D721Med (cell line): ENCODE measurements at regions not wholly inside any gene's neighbourhood (a gene's known extent, or its start where the extent isn't known, plus 50 kb on each side); places are given as distances from the start of the nearest gene placed in this dataset.

Experiments used
- DNase-seq: peaks from one replicate; pipeline ENCODE4 v3.0.0; 2011; ENCODE audit warnings: low spot score; ENCODE audit not compliant: insufficient read length
- FAIRE-seq: peaks from 2 replicates; lab custom pipeline; 2011; peaks lifted over from hg19 to GRCh38; lab: Jason Lieb, UNC
- TF ChIP-seq, protein P1 (sequence below): IDR thresholded peaks from 2 replicates; pipeline ENCODE4 v1.5.1; 2012; ENCODE audit warnings: mild to moderate bottlenecking, control low read depth; ENCODE audit not compliant: insufficient read depth; ENCODE audit errors: missing control alignments

DNA sequence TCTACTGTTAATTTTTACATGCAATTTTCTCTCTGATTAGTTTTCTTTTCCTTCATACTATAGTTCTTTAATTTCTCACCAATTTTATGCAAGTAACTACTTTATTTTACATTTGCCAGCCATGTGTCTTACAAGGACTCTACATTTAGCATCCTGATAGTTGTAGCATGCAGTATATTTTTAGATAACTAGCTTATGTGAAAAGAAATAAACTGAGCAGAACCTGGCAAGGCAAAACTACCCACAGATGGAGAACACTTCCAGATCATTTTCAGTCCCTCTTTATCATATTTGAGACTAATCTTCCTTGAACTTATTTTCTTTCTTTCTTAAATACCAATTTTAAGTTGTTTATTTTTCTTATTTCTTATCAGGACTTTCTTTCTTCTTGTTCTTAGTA, 943.6 kb downstream of the LRFN5 start:
- DNase-seq, result no peak
- FAIRE-seq, result no peak

GRCh38 chr14:42548349-42548748, 941.7 kb downstream of the LRFN5 start:
- DNase-seq (no peak), FAIRE-seq (no peak)
- TF ChIP-seq, protein P1, sequence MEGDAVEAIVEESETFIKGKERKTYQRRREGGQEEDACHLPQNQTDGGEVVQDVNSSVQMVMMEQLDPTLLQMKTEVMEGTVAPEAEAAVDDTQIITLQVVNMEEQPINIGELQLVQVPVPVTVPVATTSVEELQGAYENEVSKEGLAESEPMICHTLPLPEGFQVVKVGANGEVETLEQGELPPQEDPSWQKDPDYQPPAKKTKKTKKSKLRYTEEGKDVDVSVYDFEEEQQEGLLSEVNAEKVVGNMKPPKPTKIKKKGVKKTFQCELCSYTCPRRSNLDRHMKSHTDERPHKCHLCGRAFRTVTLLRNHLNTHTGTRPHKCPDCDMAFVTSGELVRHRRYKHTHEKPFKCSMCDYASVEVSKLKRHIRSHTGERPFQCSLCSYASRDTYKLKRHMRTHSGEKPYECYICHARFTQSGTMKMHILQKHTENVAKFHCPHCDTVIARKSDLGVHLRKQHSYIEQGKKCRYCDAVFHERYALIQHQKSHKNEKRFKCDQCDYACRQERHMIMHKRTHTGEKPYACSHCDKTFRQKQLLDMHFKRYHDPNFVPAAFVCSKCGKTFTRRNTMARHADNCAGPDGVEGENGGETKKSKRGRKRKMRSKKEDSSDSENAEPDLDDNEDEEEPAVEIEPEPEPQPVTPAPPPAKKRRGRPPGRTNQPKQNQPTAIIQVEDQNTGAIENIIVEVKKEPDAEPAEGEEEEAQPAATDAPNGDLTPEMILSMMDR, result no peak

More for the DNA sequence above, 943.6 kb downstream of the LRFN5 start:
- TF ChIP-seq, protein P1, result no peak

DNA sequence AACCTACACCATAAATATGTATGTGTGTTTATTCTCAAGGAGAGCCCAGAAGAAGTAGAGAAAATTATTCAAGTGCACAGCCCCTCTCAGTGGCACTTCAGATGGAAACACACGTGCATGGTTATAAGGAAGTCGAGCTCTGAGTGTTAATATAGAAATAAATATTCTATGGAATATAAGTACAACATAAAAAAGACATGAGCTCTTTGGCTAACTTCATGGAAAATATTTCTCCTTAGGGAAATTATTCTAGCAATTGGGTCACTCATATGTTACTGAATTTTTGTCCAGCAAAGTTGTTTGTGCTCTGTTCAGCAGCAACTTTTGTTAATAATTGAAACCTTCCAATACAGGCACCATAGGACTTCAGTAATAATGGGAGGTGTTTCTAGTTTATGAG, 939.0 kb downstream of the LRFN5 start:
- no peak for DNase-seq
- TF ChIP-seq, protein P1, result no peak
- no peak for FAIRE-seq

- DNase-seq (no peak), FAIRE-seq (no peak)
- TF ChIP-seq, protein P1, result no peak
These were observed 934.9 kb downstream of the LRFN5 start for GRCh38 chr14:42541535-42542001.

DNA sequence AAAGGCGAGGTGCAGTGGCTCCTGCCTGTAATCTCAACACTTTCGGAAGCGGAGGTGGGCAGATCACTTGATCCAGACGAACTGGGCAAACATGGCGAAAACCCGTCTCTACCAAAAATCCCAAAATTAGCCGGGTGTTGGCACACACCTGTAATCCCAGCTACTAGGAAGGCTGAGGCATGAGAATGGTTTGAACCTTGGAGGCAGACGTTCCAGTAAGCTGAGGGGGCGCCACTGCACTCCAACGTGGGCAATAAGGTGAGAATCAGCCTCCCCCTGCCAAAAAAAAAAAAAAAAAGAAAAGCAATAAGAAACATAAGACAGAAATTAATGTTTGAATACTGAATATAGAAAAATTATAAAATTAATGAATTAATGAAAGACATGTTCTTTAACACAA, 928.7 kb downstream of the LRFN5 start:
- no peak for FAIRE-seq
- no peak for DNase-seq

GRCh38 chr14:42533476-42533875, 926.8 kb downstream of the LRFN5 start:
- DNase-seq (no peak), FAIRE-seq (no peak)
- TF ChIP-seq, protein P1, result no peak

More for the DNA sequence above, 928.7 kb downstream of the LRFN5 start:
- TF ChIP-seq, protein P1, result no peak

GRCh38 chr14:42532194-42532593, 925.5 kb downstream of the LRFN5 start:
- FAIRE-seq (no peak), DNase-seq (no peak)
- TF ChIP-seq, protein P1, result no peak
